GM12878 (cell line): ENCODE measurements at regions not wholly inside any gene's neighbourhood (a gene's known extent, or its start where the extent isn't known, plus 50 kb on each side); places are given as distances from the start of the nearest gene placed in this dataset.

Source experiments
- ATAC-seq: fragments of 200-7000 bp; cut with Tn5 transposase; 3 replicates; pipeline ENCODE4 v1.9.1; 2020; ENCODE audit warnings: mild to moderate bottlenecking, moderate library complexity
- BruUV-seq: library from RNA; stranded (reverse); fragments of 400-500 nt; replicated peaks from 2 replicates; lab custom pipeline; 2021; lab: Mats Ljungman, UMichigan
- CTCF ChIA-PET: fragments of 300-600 bp; sonication (Branson Sonifier 250); formaldehyde crosslinking; extraction: SDS; loops from one replicate; lab custom pipeline; 2021; ENCODE audit warnings: inconsistent platforms; lab: Yijun Ruan, JAX
- POLR2A ChIA-PET: fragments of 350-600 bp; formaldehyde crosslinking; extraction: SDS; loops from one replicate; lab custom pipeline; 2021; ENCODE audit warnings: inconsistent platforms; lab: Charles Lee
- RAD21 ChIA-PET: fragments of 300-600 bp; sonication (Branson Sonifier 250); formaldehyde crosslinking; loops from one replicate; lab custom pipeline; 2023; ENCODE audit warnings: antibody characterized with exemption; ENCODE audit not compliant: unreplicated experiment; lab: Charles Lee
- SMC1A ChIA-PET: fragments of 300-600 bp; sonication (Branson Sonifier 250); formaldehyde crosslinking; loops from one replicate; lab custom pipeline; 2023; ENCODE audit not compliant: unreplicated experiment, uncharacterized antibody; lab: Charles Lee
- DNase-seq: peaks from one replicate; pipeline ENCODE4 v3.0.0-alpha.2; 2011; ENCODE audit warnings: low read depth, low spot score
- FAIRE-seq: peaks from 3 replicates; lab custom pipeline; 2011; peaks lifted over from hg19 to GRCh38; lab: Jason Lieb, UNC
- H2AFZ ChIP-seq: 2 replicates; pipeline ENCODE4 v1.6.0; 2011; ENCODE audit warnings: low read depth, low read length, control low read depth; ENCODE audit not compliant: control insufficient read depth
- H3K27ac ChIP-seq: 2 replicates; pipeline ENCODE4 v1.5.1; 2011; ENCODE audit warnings: control low read depth; ENCODE audit not compliant: control insufficient read depth, insufficient read depth
- H3K27me3 ChIP-seq, 2 experiments: replicated peaks in 1 of 2; 2 replicates each; pipeline versions ENCODE4 v1.6.0 to v1.6.1; 2011; ENCODE audit warnings: low read length in 1 of 2; ENCODE audit not compliant: control insufficient read depth in 2 of 2, insufficient read depth in 2 of 2
- H3K36me3 ChIP-seq, 2 experiments: 2 replicates each; pipeline ENCODE4 v1.5.1; 2011; ENCODE audit warnings: low read length in 1 of 2; ENCODE audit not compliant: control insufficient read depth in 2 of 2, insufficient read depth in 2 of 2
- H3K4me1 ChIP-seq: 2 replicates; pipeline ENCODE4 v1.6.1; 2011; ENCODE audit warnings: mild to moderate bottlenecking, low read length, moderate library complexity, mixed read lengths; ENCODE audit not compliant: control insufficient read depth, insufficient read depth
- H3K4me2 ChIP-seq: 2 replicates; pipeline ENCODE4 v1.6.0; 2011; ENCODE audit warnings: control low read depth; ENCODE audit not compliant: control insufficient read depth, insufficient read depth
- H3K4me3 ChIP-seq: fragments of 200-600 bp; sonication (generic); 2 replicates; pipeline ENCODE4 v1.5.1; 2016
- H3K79me2 ChIP-seq: 2 replicates; pipeline ENCODE4 v1.6.0; 2011; ENCODE audit warnings: low read length; ENCODE audit not compliant: control insufficient read depth, insufficient read depth
- H3K9ac ChIP-seq: 2 replicates; pipeline ENCODE4 v1.8.0; 2011; ENCODE audit warnings: low read length, control low read depth, mixed read lengths; ENCODE audit not compliant: control insufficient read depth, insufficient read depth
- H3K9me3 ChIP-seq: replicated peaks from 3 replicates; pipeline ENCODE4 v1.5.1; 2011; ENCODE audit warnings: mild to moderate bottlenecking, low read length; ENCODE audit not compliant: control insufficient read depth, insufficient read depth
- H4K20me1 ChIP-seq: 2 replicates; pipeline ENCODE4 v1.6.0; 2011; ENCODE audit not compliant: control insufficient read depth, insufficient read depth
- BACH1 ChIP-seq: fragments of 450-650 bp; IDR thresholded peaks from 2 replicates; pipeline ENCODE4 v1.6.1; 2017; ENCODE audit warnings: mild to moderate bottlenecking, borderline replicate concordance
- CBX5 ChIP-seq: sonication (generic); IDR thresholded peaks from 2 replicates; pipeline ENCODE4 v1.6.1; 2016; ENCODE audit warnings: low read depth, moderate library complexity, mild to moderate bottlenecking, inconsistent platforms
- FOXM1 ChIP-seq: IDR thresholded peaks from 2 replicates; pipeline ENCODE4 v1.6.1; 2012; ENCODE audit warnings: low read depth, mild to moderate bottlenecking, inconsistent platforms, low read length, moderate library complexity
- HDAC2 ChIP-seq: fragments of 200-600 bp; sonication (generic); IDR thresholded peaks from 2 replicates; pipeline ENCODE4 v1.6.1; 2017
- KLF5 ChIP-seq: fragments of 450-650 bp; IDR thresholded peaks from 2 replicates; pipeline ENCODE4 v1.6.1; 2014; ENCODE audit warnings: mild to moderate bottlenecking; ENCODE audit not compliant: partially characterized antibody
- MXI1 ChIP-seq: fragments of 150-350 bp; IDR thresholded peaks from 2 replicates; pipeline ENCODE4 v1.6.1; 2011; ENCODE audit warnings: low read depth, mild to moderate bottlenecking, inconsistent platforms, low read length, improper control_type of control experiment
- RAD51 ChIP-seq: fragments of 450-650 bp; IDR thresholded peaks from 2 replicates; pipeline ENCODE4 v1.6.1; 2016; ENCODE audit warnings: moderate library complexity, mild to moderate bottlenecking, inconsistent platforms
- TARDBP ChIP-seq: IDR thresholded peaks from 2 replicates; pipeline ENCODE4 v1.6.1; 2016; ENCODE audit warnings: borderline replicate concordance
- TCF3 ChIP-seq: IDR thresholded peaks from 2 replicates; pipeline ENCODE4 v1.6.1; 2012; ENCODE audit warnings: low read depth, mild to moderate bottlenecking, low read length, borderline replicate concordance; ENCODE audit not compliant: insufficient read depth
- TCF7 ChIP-seq: IDR thresholded peaks from 2 replicates; pipeline ENCODE4 v1.6.1; 2014; ENCODE audit warnings: antibody characterized with exemption, borderline replicate concordance
- ZNF24 ChIP-seq: fragments of 450-650 bp; IDR thresholded peaks from 2 replicates; pipeline ENCODE4 v1.6.1; 2017; ENCODE audit warnings: antibody characterized with exemption, mild to moderate bottlenecking
- ZSCAN29 ChIP-seq: fragments of 450-650 bp; IDR thresholded peaks from 2 replicates; pipeline ENCODE4 v1.6.1; 2017; ENCODE audit warnings: mild to moderate bottlenecking, moderate library complexity
- WGBS: methylation state at CpG from one replicate; pipeline ENCODE4 v1.1.6; 2016; ENCODE audit warnings: low lambda C conversion rate; ENCODE audit not compliant: insufficient replicate concordance, insufficient coverage; ENCODE audit errors: missing lambda C conversion rate; 5-methylcytosine and 5-hydroxymethylcytosine counted together
- in situ Hi-C: fragments of 300-500 bp; cut with MboI; formaldehyde crosslinking; loops from 9 replicates; pipeline ENCODE4 v1.14.3; 2018; ENCODE audit warnings: mixed read lengths
- intact Hi-C: fragments of 100-400 bp; cut with micrococcal nuclease; formaldehyde crosslinking; loops from one replicate; pipeline ENCODE4 v1.14.2; 2022; ENCODE audit not compliant: unreplicated experiment
- TF ChIP-seq, protein P1 (sequence below): fragments of 450-650 bp; conservative IDR thresholded peaks from 2 replicates; pipeline ENCODE4 v1.6.1; 2017; ENCODE audit warnings: mild to moderate bottlenecking, moderate library complexity
- TF ChIP-seq, protein P2 (sequence below): fragments of 450-650 bp; IDR thresholded peaks from 2 replicates; pipeline ENCODE4 v1.6.1; 2017; ENCODE audit warnings: borderline replicate concordance

DNA sequence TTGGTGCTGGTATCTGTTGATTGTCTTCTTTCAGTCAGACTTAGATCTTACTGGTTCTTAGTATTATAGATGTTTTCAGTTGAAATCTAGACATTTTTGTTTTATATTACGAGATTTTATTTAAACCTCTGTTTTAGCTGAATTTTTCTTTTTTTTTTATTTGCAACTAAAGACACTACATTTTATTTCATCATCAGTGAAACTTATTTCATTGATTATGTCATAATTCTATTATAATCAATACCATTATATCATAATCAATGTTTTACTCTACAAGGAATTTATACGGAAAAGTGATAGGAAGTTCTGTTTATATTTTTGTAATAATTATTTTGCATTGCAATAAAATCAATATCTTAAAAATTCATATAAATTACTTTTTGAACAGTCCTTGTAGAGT, 477.4 kb upstream of the MDFIC2 start:
- no peaks in the 10 kb centered on the region for H3K27me3 ChIP-seq
- no peak overlapping the region for H2AFZ ChIP-seq
- ChIA-PET CTCF (no interaction called here), RAD21 (no interaction called here), SMC1A (no interaction called here), POLR2A (no interaction called here)
- no peaks in the 10 kb centered on the region for H3K4me1 ChIP-seq
- 45% methylated on average over 2 of the region's 2 CpGs for WGBS
- DNase-seq (no peak), ATAC-seq (no peak), FAIRE-seq (no peak)
- no peaks in the 10 kb centered on the region for H3K79me2 ChIP-seq
- no peaks in the 10 kb centered on the region for H4K20me1 ChIP-seq
- BruUV-seq = no TSS peak
- no peak overlapping the region for H3K4me3 ChIP-seq
- H3K4me2 ChIP-seq = no peak overlapping the region
- no peaks in the 10 kb centered on the region for H3K36me3 ChIP-seq
- in situ Hi-C loops = no loop called here
- H3K9ac ChIP-seq = no peak overlapping the region
- H3K9me3 ChIP-seq = no peaks in the 10 kb centered on the region
- intact Hi-C loops = no loop called here
- H3K27ac ChIP-seq = no peak overlapping the region
- TF ChIP-seq KLF5 (no peak), TCF3 (no peak), CBX5 (no peak), ZSCAN29 (no peak), MXI1 (no peak), TCF7 (no peak), TARDBP (no peak), HDAC2 (no peak), ZNF24 (no peak), RAD51 (no peak), BACH1 (no peak), FOXM1 (no peak)
- TF ChIP-seq, protein P1, sequence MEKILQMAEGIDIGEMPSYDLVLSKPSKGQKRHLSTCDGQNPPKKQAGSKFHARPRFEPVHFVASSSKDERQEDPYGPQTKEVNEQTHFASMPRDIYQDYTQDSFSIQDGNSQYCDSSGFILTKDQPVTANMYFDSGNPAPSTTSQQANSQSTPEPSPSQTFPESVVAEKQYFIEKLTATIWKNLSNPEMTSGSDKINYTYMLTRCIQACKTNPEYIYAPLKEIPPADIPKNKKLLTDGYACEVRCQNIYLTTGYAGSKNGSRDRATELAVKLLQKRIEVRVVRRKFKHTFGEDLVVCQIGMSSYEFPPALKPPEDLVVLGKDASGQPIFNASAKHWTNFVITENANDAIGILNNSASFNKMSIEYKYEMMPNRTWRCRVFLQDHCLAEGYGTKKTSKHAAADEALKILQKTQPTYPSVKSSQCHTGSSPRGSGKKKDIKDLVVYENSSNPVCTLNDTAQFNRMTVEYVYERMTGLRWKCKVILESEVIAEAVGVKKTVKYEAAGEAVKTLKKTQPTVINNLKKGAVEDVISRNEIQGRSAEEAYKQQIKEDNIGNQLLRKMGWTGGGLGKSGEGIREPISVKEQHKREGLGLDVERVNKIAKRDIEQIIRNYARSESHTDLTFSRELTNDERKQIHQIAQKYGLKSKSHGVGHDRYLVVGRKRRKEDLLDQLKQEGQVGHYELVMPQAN = no peak
- TF ChIP-seq, protein P2, sequence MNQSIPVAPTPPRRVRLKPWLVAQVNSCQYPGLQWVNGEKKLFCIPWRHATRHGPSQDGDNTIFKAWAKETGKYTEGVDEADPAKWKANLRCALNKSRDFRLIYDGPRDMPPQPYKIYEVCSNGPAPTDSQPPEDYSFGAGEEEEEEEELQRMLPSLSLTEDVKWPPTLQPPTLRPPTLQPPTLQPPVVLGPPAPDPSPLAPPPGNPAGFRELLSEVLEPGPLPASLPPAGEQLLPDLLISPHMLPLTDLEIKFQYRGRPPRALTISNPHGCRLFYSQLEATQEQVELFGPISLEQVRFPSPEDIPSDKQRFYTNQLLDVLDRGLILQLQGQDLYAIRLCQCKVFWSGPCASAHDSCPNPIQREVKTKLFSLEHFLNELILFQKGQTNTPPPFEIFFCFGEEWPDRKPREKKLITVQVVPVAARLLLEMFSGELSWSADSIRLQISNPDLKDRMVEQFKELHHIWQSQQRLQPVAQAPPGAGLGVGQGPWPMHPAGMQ = no peak
